ENCODE measurements at regions not wholly inside any gene's neighbourhood (a gene's known extent, or its start where the extent isn't known, plus 50 kb on each side); places are given as distances from the start of the nearest gene placed in this dataset.

GRCh38 chr2:142463047-142463446 lies 332.2 kb upstream of the LRP1B start:
- TF ChIP-seq POLR2A (IDR thresholded peaks at IDR 0.05), result no peak
- TF ChIP-seq, protein P1, sequence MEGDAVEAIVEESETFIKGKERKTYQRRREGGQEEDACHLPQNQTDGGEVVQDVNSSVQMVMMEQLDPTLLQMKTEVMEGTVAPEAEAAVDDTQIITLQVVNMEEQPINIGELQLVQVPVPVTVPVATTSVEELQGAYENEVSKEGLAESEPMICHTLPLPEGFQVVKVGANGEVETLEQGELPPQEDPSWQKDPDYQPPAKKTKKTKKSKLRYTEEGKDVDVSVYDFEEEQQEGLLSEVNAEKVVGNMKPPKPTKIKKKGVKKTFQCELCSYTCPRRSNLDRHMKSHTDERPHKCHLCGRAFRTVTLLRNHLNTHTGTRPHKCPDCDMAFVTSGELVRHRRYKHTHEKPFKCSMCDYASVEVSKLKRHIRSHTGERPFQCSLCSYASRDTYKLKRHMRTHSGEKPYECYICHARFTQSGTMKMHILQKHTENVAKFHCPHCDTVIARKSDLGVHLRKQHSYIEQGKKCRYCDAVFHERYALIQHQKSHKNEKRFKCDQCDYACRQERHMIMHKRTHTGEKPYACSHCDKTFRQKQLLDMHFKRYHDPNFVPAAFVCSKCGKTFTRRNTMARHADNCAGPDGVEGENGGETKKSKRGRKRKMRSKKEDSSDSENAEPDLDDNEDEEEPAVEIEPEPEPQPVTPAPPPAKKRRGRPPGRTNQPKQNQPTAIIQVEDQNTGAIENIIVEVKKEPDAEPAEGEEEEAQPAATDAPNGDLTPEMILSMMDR (IDR thresholded peaks at IDR 0.05), result no peak

Measured in upper lobe of left lung (tissue), 4 donors.